GM23338 (cell line): ENCODE measurements at regions not wholly inside any gene's neighbourhood (a gene's known extent, or its start where the extent isn't known, plus 50 kb on each side); places are given as distances from the start of the nearest gene placed in this dataset.

ENCODE experiments used
- CTCF ChIP-seq, 2 experiments: fragments of 200-600 bp in 1 of 2; sonication (generic) in 1 of 2; conservative IDR thresholded peaks; 2 replicates each; pipeline versions ENCODE4 v1.5.1 to v1.6.1; 2016 to 2017; ENCODE audit warnings: antibody characterized with exemption in 2 of 2, low read depth in 2 of 2, mild to moderate bottlenecking in 2 of 2, moderate library complexity in 1 of 2
- EZH2 ChIP-seq: fragments of 200-600 bp; sonication (generic); IDR thresholded peaks from one replicate; pipeline ENCODE4 v1.8.0; 2017; ENCODE audit warnings: antibody characterized with exemption, mild to moderate bottlenecking, low read depth; ENCODE audit not compliant: unreplicated experiment
- ZNF331 ChIP-seq: fragments of 250-450 bp; sonication (Bioruptor Pico); IDR thresholded peaks from 2 replicates; pipeline ENCODE4 v1.5.0; 2020; ENCODE audit warnings: low read depth, mild to moderate bottlenecking, moderate library complexity
- TF ChIP-seq, protein P1 (sequence below): IDR thresholded peaks from 2 replicates; pipeline ENCODE4 v1.6.1; 2016; ENCODE audit warnings: antibody characterized with exemption
- TF ChIP-seq, protein P2 (sequence below): IDR thresholded peaks from one replicate; pipeline ENCODE4 v1.6.1; 2018; ENCODE audit warnings: antibody characterized with exemption; ENCODE audit not compliant: unreplicated experiment

DNA sequence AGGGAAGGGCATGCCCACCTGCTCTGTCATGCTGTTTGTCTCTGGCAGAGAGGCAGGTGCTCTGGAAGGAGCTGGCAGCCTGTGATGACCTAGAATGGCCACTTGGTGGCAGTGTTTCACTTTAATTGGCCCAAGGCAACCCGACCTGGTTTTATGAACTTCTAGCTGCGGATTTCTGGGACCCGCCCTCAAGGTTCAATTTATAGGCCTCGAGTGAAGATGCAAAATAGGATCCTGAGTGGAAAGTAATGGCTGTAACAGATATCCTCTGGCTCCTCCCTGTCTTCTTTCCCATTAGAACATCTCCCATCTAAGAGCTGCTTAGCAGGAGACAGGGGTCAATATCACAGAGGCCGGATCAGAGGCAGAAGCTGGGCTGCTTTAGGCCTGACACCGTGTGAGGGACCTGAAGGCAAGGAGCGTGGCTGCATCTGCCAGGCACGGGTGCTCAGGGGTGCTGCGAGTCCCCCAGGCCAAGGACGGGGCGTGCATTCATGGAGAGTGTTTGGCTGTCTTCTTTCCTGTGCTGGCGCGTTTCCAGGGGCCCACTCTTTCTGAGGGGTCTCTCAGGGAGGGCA is 56.7 kb upstream of the SLC28A3 start:
- TF ChIP-seq CTCF (conservative IDR thresholded peaks at IDR 0.05; ENCODE audit: low read depth in 2 of 2) (peak; percentile 79 to 91), EZH2 (no peak), ZNF331 (CRISPR knock-in tag) (no peak)
- TF ChIP-seq, protein P1, sequence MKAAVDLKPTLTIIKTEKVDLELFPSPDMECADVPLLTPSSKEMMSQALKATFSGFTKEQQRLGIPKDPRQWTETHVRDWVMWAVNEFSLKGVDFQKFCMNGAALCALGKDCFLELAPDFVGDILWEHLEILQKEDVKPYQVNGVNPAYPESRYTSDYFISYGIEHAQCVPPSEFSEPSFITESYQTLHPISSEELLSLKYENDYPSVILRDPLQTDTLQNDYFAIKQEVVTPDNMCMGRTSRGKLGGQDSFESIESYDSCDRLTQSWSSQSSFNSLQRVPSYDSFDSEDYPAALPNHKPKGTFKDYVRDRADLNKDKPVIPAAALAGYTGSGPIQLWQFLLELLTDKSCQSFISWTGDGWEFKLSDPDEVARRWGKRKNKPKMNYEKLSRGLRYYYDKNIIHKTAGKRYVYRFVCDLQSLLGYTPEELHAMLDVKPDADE, result no peak
- TF ChIP-seq, protein P2, sequence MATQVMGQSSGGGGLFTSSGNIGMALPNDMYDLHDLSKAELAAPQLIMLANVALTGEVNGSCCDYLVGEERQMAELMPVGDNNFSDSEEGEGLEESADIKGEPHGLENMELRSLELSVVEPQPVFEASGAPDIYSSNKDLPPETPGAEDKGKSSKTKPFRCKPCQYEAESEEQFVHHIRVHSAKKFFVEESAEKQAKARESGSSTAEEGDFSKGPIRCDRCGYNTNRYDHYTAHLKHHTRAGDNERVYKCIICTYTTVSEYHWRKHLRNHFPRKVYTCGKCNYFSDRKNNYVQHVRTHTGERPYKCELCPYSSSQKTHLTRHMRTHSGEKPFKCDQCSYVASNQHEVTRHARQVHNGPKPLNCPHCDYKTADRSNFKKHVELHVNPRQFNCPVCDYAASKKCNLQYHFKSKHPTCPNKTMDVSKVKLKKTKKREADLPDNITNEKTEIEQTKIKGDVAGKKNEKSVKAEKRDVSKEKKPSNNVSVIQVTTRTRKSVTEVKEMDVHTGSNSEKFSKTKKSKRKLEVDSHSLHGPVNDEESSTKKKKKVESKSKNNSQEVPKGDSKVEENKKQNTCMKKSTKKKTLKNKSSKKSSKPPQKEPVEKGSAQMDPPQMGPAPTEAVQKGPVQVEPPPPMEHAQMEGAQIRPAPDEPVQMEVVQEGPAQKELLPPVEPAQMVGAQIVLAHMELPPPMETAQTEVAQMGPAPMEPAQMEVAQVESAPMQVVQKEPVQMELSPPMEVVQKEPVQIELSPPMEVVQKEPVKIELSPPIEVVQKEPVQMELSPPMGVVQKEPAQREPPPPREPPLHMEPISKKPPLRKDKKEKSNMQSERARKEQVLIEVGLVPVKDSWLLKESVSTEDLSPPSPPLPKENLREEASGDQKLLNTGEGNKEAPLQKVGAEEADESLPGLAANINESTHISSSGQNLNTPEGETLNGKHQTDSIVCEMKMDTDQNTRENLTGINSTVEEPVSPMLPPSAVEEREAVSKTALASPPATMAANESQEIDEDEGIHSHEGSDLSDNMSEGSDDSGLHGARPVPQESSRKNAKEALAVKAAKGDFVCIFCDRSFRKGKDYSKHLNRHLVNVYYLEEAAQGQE, result no peak
